Amniotic stem cell (primary cell): ENCODE measurements at regions not wholly inside any gene's neighbourhood (a gene's known extent, or its start where the extent isn't known, plus 50 kb on each side); places are given as distances from the start of the nearest gene placed in this dataset.
"Not testable (repeated sequence)": the region's sequence is repeated elsewhere in the genome, so short reads cannot be mapped to it uniquely, and the experiment has no call there.

ENCODE experiments used
- DNase-seq: peaks from one replicate; lab custom pipeline; 2025; lab: John Stamatoyannopoulos, UW

- DNase-seq = no peak
These were observed 93.1 kb upstream of the TBCA start for GRCh38 chr5:77869116-77869798.

DNA sequence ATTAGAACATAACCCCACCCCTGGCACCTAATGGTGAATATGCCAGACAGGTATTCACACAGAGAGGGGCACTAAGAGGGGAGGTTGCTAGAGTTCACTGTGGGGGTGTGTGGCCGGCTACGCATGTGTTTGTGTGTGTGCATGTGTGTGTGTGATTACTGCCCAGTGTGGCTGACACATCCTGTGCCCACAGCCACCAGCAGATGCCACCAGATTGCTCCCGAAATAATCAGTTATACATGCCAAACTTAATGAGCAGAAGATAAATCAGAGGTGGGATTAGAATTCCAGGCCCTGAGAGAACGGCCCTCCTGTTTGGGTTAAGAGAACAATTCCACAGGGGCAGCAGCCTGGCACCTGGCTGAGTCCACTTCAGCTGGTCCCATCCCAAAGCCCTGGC is 91.8 kb upstream of the TBCA start:
- DNase-seq = no peak

GRCh38 chr5:77867194-77867691 is 91.1 kb upstream of the TBCA start:
- DNase-seq = no peak

DNA sequence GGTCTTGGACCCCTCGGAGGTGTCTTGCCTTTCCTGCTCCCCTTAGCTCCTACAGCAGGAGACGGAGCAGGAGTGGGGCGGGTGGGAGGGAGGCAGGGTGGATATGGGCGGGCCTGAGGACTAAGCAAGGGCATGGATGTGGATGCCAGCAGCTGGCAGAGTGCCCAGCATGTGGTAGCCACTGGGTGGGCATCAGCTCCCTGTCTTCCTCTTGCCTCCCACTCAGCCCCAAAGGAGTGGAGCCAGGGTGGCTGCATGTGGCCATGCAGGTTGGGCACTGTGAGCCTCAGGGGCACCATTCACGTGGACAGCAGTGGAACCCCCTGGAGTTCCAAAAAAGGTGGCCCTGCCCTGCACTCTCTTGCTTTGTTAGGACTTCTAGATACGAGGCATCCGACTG is 90.1 kb upstream of the TBCA start:
- no peak for DNase-seq

DNA sequence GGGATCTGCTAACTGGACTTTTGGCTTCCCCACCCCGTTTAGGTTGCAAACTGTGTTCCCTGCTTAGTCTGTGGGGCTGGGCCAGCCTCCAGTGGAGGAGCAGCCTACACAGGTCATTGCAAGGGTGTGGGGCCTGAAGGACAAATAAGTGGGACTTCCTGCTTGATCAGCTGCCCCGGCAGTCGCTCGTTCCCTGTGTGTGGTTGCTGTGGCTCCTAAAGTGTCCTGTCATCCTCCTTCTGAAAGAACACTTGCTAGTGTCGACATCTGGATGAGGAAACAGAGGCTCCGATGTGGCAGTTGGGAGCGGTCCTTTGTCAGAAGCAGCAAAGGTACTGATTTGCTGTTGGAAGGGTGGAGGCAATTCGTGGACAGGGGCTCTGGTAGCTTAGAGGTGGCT is 88.9 kb upstream of the TBCA start:
- DNase-seq = no peak

DNA sequence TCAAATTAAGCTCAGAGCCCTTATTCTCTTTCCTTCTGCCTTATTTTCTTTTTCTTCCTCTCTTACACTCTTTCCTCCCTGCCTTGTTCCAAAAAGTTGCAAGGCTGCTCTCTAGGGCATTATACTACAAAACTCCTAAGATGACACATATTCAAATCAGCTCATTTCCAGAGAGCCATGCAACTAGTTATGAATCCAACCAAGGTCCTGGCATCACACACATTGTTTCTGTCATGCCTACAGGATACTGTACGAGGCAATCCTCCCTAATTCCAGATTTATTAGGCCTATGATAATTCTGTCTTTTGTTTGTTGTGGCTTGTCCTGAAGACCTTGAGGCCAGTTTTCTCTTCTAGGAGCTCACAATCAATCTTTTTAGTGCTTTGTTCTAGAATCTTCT is 87.0 kb upstream of the TBCA start:
- no peak for DNase-seq

- no peak for DNase-seq
These were observed 85.4 kb upstream of the TBCA start for GRCh38 chr5:77861576-77861975.

DNA sequence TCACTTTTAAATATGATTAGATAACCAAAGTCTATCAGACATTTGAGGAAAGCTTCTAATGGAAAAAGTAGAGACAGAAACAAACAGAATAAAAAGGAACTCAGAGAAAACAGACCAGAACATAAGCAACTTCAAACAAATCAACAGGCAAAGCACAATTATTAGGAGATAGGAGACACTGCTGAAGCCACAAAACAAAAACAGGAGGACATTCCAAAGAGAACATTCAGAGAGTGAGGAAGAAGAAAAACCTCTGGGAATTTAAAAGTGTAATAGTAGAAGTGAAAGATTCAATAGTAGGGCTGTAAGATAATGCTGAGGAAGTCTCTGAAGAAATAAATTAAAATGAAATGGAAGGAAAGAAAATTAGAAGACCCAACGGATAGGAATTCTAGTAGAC is 83.2 kb upstream of the TBCA start:
- no peak for DNase-seq

- not testable (repeated sequence) for DNase-seq
These were observed 82.5 kb upstream of the TBCA start for GRCh38 chr5:77858678-77859077.

- DNase-seq = no peak
These were observed 79.2 kb upstream of the TBCA start for GRCh38 chr5:77855369-77855768.

DNA sequence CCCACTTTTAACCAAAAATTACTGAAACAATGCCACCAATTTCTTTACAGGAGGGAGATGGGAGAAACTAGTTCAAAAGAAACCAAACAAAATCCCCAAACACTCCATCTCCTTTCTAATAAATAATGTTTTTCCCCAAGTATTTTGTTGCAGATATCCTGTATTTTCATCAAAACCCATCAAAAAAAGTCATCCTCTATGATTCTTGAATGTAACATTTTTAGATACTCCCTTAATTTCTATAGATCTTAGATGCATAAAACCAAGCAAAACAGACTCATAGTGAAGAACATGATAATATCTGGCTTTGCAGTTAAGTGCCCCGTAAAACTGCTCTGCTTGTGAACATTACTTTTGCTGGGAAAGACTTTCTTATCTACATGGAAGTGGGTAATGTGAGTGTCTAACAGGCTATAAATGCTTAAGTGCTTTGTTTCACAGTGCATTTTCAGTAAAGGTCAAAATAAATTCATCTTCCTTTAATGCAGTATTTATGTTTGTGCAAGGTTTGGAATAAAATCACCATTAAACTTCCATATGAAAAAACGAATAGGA is 77.3 kb upstream of the TBCA start:
- DNase-seq = no peak

GRCh38 chr5:77852514-77853352 is 76.6 kb upstream of the TBCA start:
- DNase-seq = no peak

DNA sequence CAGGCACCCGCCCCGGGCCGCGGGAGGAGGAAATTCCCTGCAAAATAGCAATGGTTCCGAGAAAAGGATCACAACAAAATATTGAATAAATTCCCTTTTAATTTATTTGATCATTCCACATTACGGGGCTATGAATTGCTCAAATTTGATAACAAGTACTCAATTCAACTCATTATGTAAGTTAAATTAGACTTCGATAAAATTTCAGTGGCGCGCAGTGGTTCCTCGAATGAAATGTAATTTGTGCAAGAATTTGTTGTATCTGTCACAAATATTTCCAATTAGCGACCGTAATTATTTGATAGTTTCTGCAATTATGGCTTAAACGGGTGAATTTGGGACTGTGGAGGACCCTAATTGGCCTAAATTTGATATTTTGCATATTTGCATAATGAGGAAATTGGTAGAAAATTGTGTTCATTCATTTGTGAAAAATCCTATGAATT is 76.0 kb upstream of the TBCA start:
- no peak for DNase-seq

DNA sequence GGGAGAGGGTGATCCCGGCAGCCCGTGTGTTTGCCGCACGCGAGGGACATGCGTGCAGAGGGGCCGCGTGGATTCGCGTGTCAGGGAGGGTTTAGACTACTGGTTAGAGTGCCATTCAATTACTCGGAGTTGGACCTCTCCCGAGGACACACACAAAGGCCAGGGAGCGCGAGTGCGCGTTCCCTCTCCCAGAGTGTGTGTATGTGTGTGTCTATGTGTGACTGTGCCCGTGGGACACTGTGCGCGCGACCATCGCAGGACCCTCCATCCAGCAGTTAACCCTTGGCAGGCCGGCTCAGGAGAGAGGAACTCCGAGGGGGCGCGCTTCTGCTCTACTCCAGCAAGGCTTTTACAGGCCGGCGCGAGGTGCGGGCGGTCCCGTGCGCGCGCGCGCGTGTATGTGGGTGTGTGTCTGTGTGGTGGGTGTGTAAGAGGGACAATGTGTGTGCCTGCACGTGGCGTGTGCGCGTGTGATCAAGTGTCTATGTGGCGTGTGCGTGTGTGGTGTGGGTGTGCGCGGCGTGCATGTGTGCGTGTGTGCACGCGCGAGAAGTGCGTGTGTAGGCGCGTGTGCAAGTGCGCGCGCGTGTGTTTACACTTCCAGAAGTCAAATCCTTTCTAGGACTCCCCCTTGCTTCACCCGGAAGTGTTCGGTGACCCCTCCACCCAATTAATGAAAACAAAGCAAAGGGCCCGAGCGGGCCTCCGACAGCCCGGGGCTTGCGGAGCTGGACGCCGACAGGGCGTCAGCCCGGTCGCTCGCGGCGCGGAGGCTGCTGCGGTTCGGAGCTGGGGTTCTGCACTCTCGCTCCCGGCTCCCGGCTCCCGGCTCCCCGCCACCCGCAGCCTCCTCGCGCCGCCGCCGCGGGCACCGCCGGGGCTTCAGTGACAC is 75.3 kb upstream of the TBCA start:
- DNase-seq = no peak

DNA sequence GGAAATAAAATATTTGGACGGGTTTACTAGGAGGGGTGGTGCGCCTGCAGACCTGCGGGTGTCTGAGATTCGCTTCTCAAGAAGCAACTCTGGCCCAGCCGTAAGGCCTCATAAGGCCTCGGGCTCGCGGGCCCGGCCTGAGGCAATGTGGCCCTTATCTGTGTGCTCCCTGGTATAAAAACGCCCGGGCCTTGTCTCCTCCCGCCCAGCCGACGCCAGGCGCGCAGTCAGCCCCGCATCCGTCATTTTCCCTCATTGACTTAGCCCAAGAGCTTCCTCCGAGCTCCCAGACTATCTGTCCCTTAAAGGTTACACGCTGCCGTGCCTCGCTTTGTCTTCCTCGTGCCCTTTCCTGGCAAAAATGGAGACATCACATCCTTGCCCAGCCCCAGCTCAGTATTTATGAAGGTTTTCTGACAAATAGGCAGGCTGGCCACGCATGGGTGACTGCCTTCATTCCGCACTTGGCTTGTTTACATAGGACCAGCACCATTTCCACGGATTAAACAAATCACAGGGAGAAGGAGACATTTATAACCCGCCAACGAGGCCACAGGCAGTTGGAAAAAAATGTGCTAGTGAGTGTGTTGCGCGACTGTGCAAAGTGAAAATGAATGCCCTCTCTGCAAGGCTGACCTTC is 74.5 kb upstream of the TBCA start:
- no peak for DNase-seq

DNA sequence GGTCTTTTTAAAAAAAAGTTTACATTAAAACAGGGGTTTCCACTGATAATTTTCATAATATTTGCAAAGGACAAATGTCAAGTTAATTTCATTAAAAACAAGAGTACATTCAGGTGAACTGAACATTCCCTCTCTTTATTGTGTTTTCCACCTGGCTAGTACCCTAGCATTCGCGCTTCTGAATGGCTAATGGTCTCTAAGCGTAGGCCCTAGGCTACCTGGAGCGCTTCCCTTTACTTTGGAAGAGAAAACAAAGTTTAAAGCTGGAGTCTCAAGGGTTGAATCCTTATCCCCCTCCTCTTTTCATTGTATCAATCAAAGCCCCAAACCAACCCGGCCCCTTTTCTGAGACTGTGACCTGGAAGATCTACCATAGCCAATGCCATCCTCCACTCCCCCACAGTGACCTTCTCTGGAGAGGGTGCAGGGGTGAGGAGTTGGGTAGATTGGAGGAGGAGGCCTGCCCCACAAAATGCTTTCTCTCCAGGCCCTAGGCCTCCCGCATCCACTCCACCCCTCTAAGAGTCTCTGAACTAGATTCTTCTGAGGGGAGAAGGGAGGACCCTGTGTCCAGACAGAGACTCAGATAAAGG is 73.3 kb upstream of the TBCA start:
- no peak for DNase-seq

- DNase-seq = no peak
These were observed 71.7 kb upstream of the TBCA start for GRCh38 chr5:77847814-77848290.

GRCh38 chr5:77847129-77847460 is 71.0 kb upstream of the TBCA start:
- no peak for DNase-seq

DNA sequence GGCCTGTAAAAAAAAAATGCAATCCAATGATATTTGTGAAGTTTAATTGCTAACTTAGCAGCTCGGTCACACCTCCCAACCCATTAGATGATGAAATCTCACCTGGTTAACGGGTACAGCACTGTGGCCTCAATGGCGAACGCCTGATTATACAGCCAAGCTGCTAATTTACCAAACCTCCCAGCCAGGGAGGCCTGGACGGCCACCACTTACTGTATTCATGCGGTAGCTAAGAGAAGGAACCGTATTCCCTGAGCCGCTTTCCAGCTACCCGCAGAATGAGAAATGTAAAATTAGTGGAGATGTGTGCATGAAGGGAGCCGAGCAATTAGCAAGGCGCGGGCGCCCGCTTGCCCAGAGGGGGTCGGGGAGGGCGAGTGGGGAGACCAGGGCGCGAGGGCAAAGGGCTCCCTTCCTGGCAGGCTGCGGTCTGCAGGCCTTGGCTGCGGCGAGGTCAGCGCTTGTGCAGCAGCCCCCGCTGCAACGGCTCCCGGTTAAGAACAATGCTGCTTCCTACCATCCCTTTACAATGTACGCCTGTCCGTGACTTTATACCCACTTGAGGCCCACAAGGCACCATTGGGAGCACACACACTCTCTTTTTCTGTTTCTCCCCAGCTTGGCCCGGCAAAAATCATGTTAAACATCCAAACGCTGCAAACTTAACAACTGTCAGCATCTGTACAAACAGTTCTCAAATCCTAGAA is 70.4 kb upstream of the TBCA start:
- no peak for DNase-seq

DNA sequence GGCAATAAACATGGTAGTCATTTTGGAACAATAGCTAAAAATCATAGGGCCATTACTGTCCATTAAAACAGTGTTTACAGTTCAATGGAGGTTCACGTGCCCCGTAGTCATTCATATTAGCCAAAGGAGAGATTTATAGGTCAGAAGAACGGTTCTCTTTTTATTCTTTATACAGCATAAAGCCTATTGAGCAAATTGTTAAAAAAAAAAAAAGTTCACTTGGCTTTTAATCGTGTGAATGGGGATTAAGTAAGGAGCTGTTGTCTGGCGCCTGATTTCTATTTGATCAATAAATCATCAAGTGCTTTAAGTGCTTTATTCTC is 69.1 kb upstream of the TBCA start:
- no peak for DNase-seq
